ENCODE measurements at regions not wholly inside any gene's neighbourhood (a gene's known extent, or its start where the extent isn't known, plus 50 kb on each side); places are given as distances from the start of the nearest gene placed in this dataset.

GRCh38 chr16:86410081-86410480 is 100.2 kb upstream of the FOXF1 start:
- DNase-seq (ENCODE audit: low spot score), result no peak

- no peak for DNase-seq (ENCODE audit: low spot score)
Measured at GRCh38 chr16:86410529-86410928, 99.8 kb upstream of the FOXF1 start.

GRCh38 chr16:86411897-86412296 is 98.4 kb upstream of the FOXF1 start:
- no peak for DNase-seq (ENCODE audit: low spot score)

- DNase-seq (ENCODE audit: low spot score), result no peak
Measured at GRCh38 chr16:86414991-86415740, 95.2 kb upstream of the FOXF1 start.

- no peak for DNase-seq (ENCODE audit: low spot score)
Measured at GRCh38 chr16:86418981-86419380, 91.3 kb upstream of the FOXF1 start.

GRCh38 chr16:86419518-86419917 is 90.8 kb upstream of the FOXF1 start:
- DNase-seq (ENCODE audit: low spot score), result no peak

GRCh38 chr16:86421995-86422394 is 88.3 kb upstream of the FOXF1 start:
- DNase-seq (ENCODE audit: low spot score), result no peak

- no peak for DNase-seq (ENCODE audit: low spot score)
Measured at GRCh38 chr16:86424398-86424797, 85.9 kb upstream of the FOXF1 start.

GRCh38 chr16:86424985-86425384 is 85.3 kb upstream of the FOXF1 start:
- DNase-seq (ENCODE audit: low spot score), result no peak

- DNase-seq (ENCODE audit: low spot score), result no peak
Measured at GRCh38 chr16:86426063-86426642, 84.2 kb upstream of the FOXF1 start.

- no peak for DNase-seq (ENCODE audit: low spot score)
Measured at GRCh38 chr16:86427433-86427851, 82.9 kb upstream of the FOXF1 start.

- DNase-seq (ENCODE audit: low spot score), result no peak
Measured at GRCh38 chr16:86428729-86429517, 81.4 kb upstream of the FOXF1 start.

- DNase-seq (ENCODE audit: low spot score), result no peak
Measured at GRCh38 chr16:86429663-86430062, 80.7 kb upstream of the FOXF1 start.

- DNase-seq (ENCODE audit: low spot score), result no peak
Measured at GRCh38 chr16:86430814-86431213, 79.5 kb upstream of the FOXF1 start.

- no peak for DNase-seq (ENCODE audit: low spot score)
Measured at GRCh38 chr16:86431540-86431939, 78.8 kb upstream of the FOXF1 start.

GRCh38 chr16:86432048-86432447 is 78.3 kb upstream of the FOXF1 start:
- no peak for DNase-seq (ENCODE audit: low spot score)

- no peak for DNase-seq (ENCODE audit: low spot score)
Measured at GRCh38 chr16:86432691-86433090, 77.6 kb upstream of the FOXF1 start.

GRCh38 chr16:86436466-86437185 is 73.7 kb upstream of the FOXF1 start:
- DNase-seq (ENCODE audit: low spot score), result no peak

GRCh38 chr16:86437348-86437747 is 73.0 kb upstream of the FOXF1 start:
- DNase-seq (ENCODE audit: low spot score), result no peak

GRCh38 chr16:86442703-86443102 is 67.6 kb upstream of the FOXF1 start:
- DNase-seq (ENCODE audit: low spot score), result no peak

GRCh38 chr16:86443508-86444147 is 66.7 kb upstream of the FOXF1 start:
- no peak for DNase-seq (ENCODE audit: low spot score)

GRCh38 chr16:86444261-86444660 is 66.1 kb upstream of the FOXF1 start:
- no peak for DNase-seq (ENCODE audit: low spot score)

All from pons (tissue), 1 donor.